ENCODE measurements at regions not wholly inside any gene's neighbourhood (a gene's known extent, or its start where the extent isn't known, plus 50 kb on each side); places are given as distances from the start of the nearest gene placed in this dataset.
"Not testable (repeated sequence)": the region's sequence is repeated elsewhere in the genome, so short reads cannot be mapped to it uniquely, and the experiment has no call there.

GRCh38 chr21:27555996-27556395, 589.1 kb upstream of the ADAMTS5 start:
- H3K36me3 ChIP-seq, result no peaks in the 10 kb centered on the region
- no peak for DNase-seq
- TF ChIP-seq CTCF (IDR thresholded peaks at IDR 0.05; ENCODE audit: low read depth, low read length), result no peak

GRCh38 chr21:27550287-27550686, 583.4 kb upstream of the ADAMTS5 start:
- Histone ChIP-seq H3K27ac (no peak overlapping the region), H3K27me3 (ENCODE audit: insufficient read depth, low read depth, severe bottlenecking) (peaks cover 26% of the 10 kb centered on the region), H3K9me3 (ENCODE audit: severe bottlenecking) (no peaks in the 10 kb centered on the region), H3K4me3 (ENCODE audit: low read depth, low read length) (no peak overlapping the region), H3K36me3 (no peaks in the 10 kb centered on the region)
- no peak for TF ChIP-seq CTCF (IDR thresholded peaks at IDR 0.05; ENCODE audit: low read depth, low read length)
- no peak for DNase-seq

More at GRCh38 chr21:27555996-27556395, 589.1 kb upstream of the ADAMTS5 start:
- H3K27ac ChIP-seq, result no peak overlapping the region
- no peaks in the 10 kb centered on the region for H3K9me3 ChIP-seq (ENCODE audit: severe bottlenecking)
- H3K4me3 ChIP-seq (ENCODE audit: low read depth, low read length), result no peak overlapping the region
- H3K27me3 ChIP-seq (ENCODE audit: insufficient read depth, low read depth, severe bottlenecking), result peaks cover 49% of the 10 kb centered on the region

GRCh38 chr21:27548486-27548885, 581.6 kb upstream of the ADAMTS5 start:
- no peaks in the 10 kb centered on the region for H3K9me3 ChIP-seq (ENCODE audit: severe bottlenecking)
- TF ChIP-seq CTCF (IDR thresholded peaks at IDR 0.05; ENCODE audit: low read depth, low read length), result no peak
- no peak overlapping the region for H3K27ac ChIP-seq
- no peak overlapping the region for H3K4me3 ChIP-seq (ENCODE audit: low read depth, low read length)
- no peaks in the 10 kb centered on the region for H3K36me3 ChIP-seq
- H3K27me3 ChIP-seq (ENCODE audit: insufficient read depth, low read depth, severe bottlenecking), result peaks cover 20% of the 10 kb centered on the region
- no peak for DNase-seq

GRCh38 chr21:27545754-27546349, 579.0 kb upstream of the ADAMTS5 start:
- Histone ChIP-seq H3K36me3 (no peaks in the 10 kb centered on the region), H3K27me3 (ENCODE audit: insufficient read depth, low read depth, severe bottlenecking) (peaks cover 17% of the 10 kb centered on the region), H3K9me3 (ENCODE audit: severe bottlenecking) (no peaks in the 10 kb centered on the region), H3K27ac (no peak overlapping the region), H3K4me3 (ENCODE audit: low read depth, low read length) (no peak overlapping the region)
- no peak for TF ChIP-seq CTCF (IDR thresholded peaks at IDR 0.05; ENCODE audit: low read depth, low read length)
- no peak for DNase-seq

GRCh38 chr21:27542126-27542525, 575.2 kb upstream of the ADAMTS5 start:
- not testable (repeated sequence) for H3K36me3 ChIP-seq; H3K4me3 ChIP-seq (ENCODE audit: low read depth, low read length); DNase-seq; H3K9me3 ChIP-seq (ENCODE audit: severe bottlenecking); H3K27ac ChIP-seq
- H3K27me3 ChIP-seq (ENCODE audit: insufficient read depth, low read depth, severe bottlenecking), result peaks cover 30% of the 10 kb centered on the region

- no peak for DNase-seq
- Histone ChIP-seq H3K36me3 (no peaks in the 10 kb centered on the region), H3K27ac (no peak overlapping the region), H3K27me3 (ENCODE audit: insufficient read depth, low read depth, severe bottlenecking) (peaks cover 61% of the 10 kb centered on the region), H3K9me3 (ENCODE audit: severe bottlenecking) (no peaks in the 10 kb centered on the region), H3K4me3 (ENCODE audit: low read depth, low read length) (no peak overlapping the region)
- TF ChIP-seq CTCF (IDR thresholded peaks at IDR 0.05; ENCODE audit: low read depth, low read length), result no peak
These were observed 569.4 kb upstream of the ADAMTS5 start for GRCh38 chr21:27536319-27536718.
